H1 (cell line): ENCODE measurements at regions not wholly inside any gene's neighbourhood (a gene's known extent, or its start where the extent isn't known, plus 50 kb on each side); places are given as distances from the start of the nearest gene placed in this dataset.

Source experiments
- CTCF ChIA-PET: fragments of 300-600 bp; sonication (Branson Sonifier 250); formaldehyde crosslinking; loops from one replicate; lab custom pipeline; 2021; ENCODE audit not compliant: partially characterized antibody; lab: Charles Lee
- POLR2A ChIA-PET: fragments of 300-600 bp; sonication (Branson Sonifier 250); formaldehyde crosslinking; loops from one replicate; lab custom pipeline; 2021; ENCODE audit warnings: inconsistent platforms; ENCODE audit not compliant: partially characterized antibody; lab: Charles Lee
- DNase-seq, 2 experiments: peaks; one replicate each; pipeline versions ENCODE4 v3.0.0 to v3.0.0-alpha.2; 2010 to 2022; ENCODE audit warnings: low spot score in 2 of 2, low read depth in 1 of 2, mixed read lengths in 1 of 2
- FAIRE-seq: peaks from 2 replicates; lab custom pipeline; 2011; peaks lifted over from hg19 to GRCh38; lab: Jason Lieb, UNC
- H2AFZ ChIP-seq: 2 replicates; pipeline ENCODE4 v1.8.1; 2012; ENCODE audit warnings: low read length, inconsistent platforms
- H2AK5ac ChIP-seq: 2 replicates; pipeline ENCODE4 v1.6.1; 2013; ENCODE audit warnings: low read depth, low read length
- H2BK120ac ChIP-seq: replicated peaks from 2 replicates; pipeline ENCODE3; 2013; ENCODE audit warnings: low read depth, low read length, inconsistent platforms
- H2BK12ac ChIP-seq: 2 replicates; pipeline ENCODE4 v1.6.1; 2013; ENCODE audit warnings: low read depth, low read length
- H2BK15ac ChIP-seq: 2 replicates; pipeline ENCODE4 v1.6.1; 2013; ENCODE audit warnings: low read length
- H2BK20ac ChIP-seq: 2 replicates; pipeline ENCODE4 v1.6.1; 2013; ENCODE audit warnings: low read length
- H2BK5ac ChIP-seq: 2 replicates; pipeline ENCODE4 v1.6.1; 2013; ENCODE audit warnings: low read depth, low read length
- H3K14ac ChIP-seq: 2 replicates; pipeline ENCODE4 v1.6.1; 2013; ENCODE audit warnings: inconsistent platforms; ENCODE audit not compliant: insufficient read length
- H3K18ac ChIP-seq: 2 replicates; pipeline ENCODE4 v1.6.1; 2013; ENCODE audit warnings: low read length; ENCODE audit errors: extremely low read depth
- H3K23ac ChIP-seq: 2 replicates; pipeline ENCODE4 v1.6.1; 2013; ENCODE audit warnings: inconsistent platforms; ENCODE audit not compliant: insufficient read length
- H3K23me2 ChIP-seq: 2 replicates; pipeline ENCODE4 v1.6.1; 2013; ENCODE audit warnings: low read depth, low read length
- H3K27ac ChIP-seq: 2 replicates; pipeline ENCODE4 v1.6.1; 2011; ENCODE audit warnings: low read depth, low read length, inconsistent platforms
- H3K27me3 ChIP-seq, 4 experiments: replicated peaks in 1 of 4; 1 replicate in 1 of 4; 2 replicates in 3 of 4; pipeline versions ENCODE4 v1.6.1 to v1.8.1; 2011 to 2013; ENCODE audit warnings: low read length in 3 of 4, mild to moderate bottlenecking in 3 of 4, inconsistent platforms in 2 of 4, mixed read lengths in 2 of 4, moderate library complexity in 1 of 4; ENCODE audit not compliant: control insufficient read depth in 3 of 4, insufficient read depth in 3 of 4; ENCODE audit errors: extremely low read depth in 1 of 4
- H3K36me3 ChIP-seq, 4 experiments: 2 replicates each; pipeline versions ENCODE4 v1.6.1 to v1.8.1; 2011 to 2013; ENCODE audit warnings: mild to moderate bottlenecking in 4 of 4, low read length in 3 of 4, moderate library complexity in 2 of 4, control low read depth in 1 of 4, inconsistent platforms in 1 of 4; ENCODE audit not compliant: insufficient read depth in 4 of 4, control insufficient read depth in 2 of 4
- H3K4ac ChIP-seq: replicated peaks from 2 replicates; pipeline ENCODE3; 2013; ENCODE audit warnings: low read length, low read depth, mixed read lengths, inconsistent platforms; ENCODE audit not compliant: insufficient read length
- H3K4me1 ChIP-seq, 4 experiments: replicated peaks in 1 of 4; 1 replicate in 1 of 4; 2 replicates in 3 of 4; pipeline versions ENCODE4 v1.6.1 to v1.8.1; 2011 to 2013; ENCODE audit warnings: low read length in 3 of 4, inconsistent platforms in 2 of 4, mixed read lengths in 1 of 4; ENCODE audit not compliant: insufficient read depth in 4 of 4, control insufficient read depth in 3 of 4
- H3K4me2 ChIP-seq, 2 experiments: 2 replicates each; pipeline versions ENCODE4 v1.6.1 to v1.8.1; 2011 to 2013; ENCODE audit warnings: low read depth in 2 of 2, low read length in 2 of 2, control low read depth in 1 of 2, inconsistent platforms in 1 of 2, mild to moderate bottlenecking in 1 of 2; ENCODE audit not compliant: insufficient read depth in 1 of 2
- H3K4me3 ChIP-seq, 4 experiments: fragments of 200-600, 300-600 bp in 1 of 4; sonication (generic), shearing (Covaris generic), sonication (Bioruptor Twin) in 1 of 4; 2 replicates each; pipeline versions ENCODE4 v1.5.1 to v1.8.1; 2011 to 2016; ENCODE audit warnings: low read length in 4 of 4, low read depth in 3 of 4, control low read depth in 2 of 4, inconsistent platforms in 2 of 4, mild to moderate bottlenecking in 2 of 4, mixed read lengths in 1 of 4, moderate library complexity in 1 of 4; ENCODE audit not compliant: insufficient read depth in 2 of 4; ENCODE audit errors: extremely low read depth in 1 of 4
- H3K56ac ChIP-seq: replicated peaks from 2 replicates; pipeline ENCODE3; 2013; ENCODE audit warnings: low read depth, mild to moderate bottlenecking, mixed read lengths, low read length, inconsistent platforms; ENCODE audit not compliant: insufficient read length
- H3K79me1 ChIP-seq: 2 replicates; pipeline ENCODE4 v1.6.1; 2013; ENCODE audit warnings: low read depth, low read length, control low read depth
- H3K79me2 ChIP-seq, 2 experiments: 2 replicates each; pipeline versions ENCODE4 v1.6.1 to v1.8.1; 2012 to 2013; ENCODE audit warnings: low read length in 2 of 2, mild to moderate bottlenecking in 2 of 2, inconsistent platforms in 1 of 2; ENCODE audit not compliant: insufficient read depth in 2 of 2, control insufficient read depth in 1 of 2
- H3K9ac ChIP-seq, 4 experiments: replicated peaks in 1 of 4; 1 replicate in 1 of 4; 2 replicates in 3 of 4; pipeline versions ENCODE4 v1.6.1 to v1.8.1; 2011 to 2013; ENCODE audit warnings: low read depth in 3 of 4, low read length in 3 of 4, control low read depth in 2 of 4, mild to moderate bottlenecking in 2 of 4, moderate library complexity in 2 of 4, inconsistent platforms in 1 of 4; ENCODE audit errors: extremely low read depth in 1 of 4
- H3K9me3 ChIP-seq, 2 experiments: 2 replicates each; pipeline versions ENCODE4 v1.6.1 to v1.8.1; 2012 to 2013; ENCODE audit warnings: mild to moderate bottlenecking in 2 of 2, moderate library complexity in 2 of 2, control low read depth in 1 of 2, inconsistent platforms in 1 of 2, low read depth in 1 of 2, low read length in 1 of 2, mixed read lengths in 1 of 2; ENCODE audit not compliant: insufficient read depth in 2 of 2
- H4K20me1 ChIP-seq, 2 experiments: replicated peaks in 1 of 2; 2 replicates each; pipeline versions ENCODE3 to v1.8.1; 2011 to 2013; ENCODE audit warnings: inconsistent platforms in 2 of 2, low read length in 2 of 2, mild to moderate bottlenecking in 1 of 2; ENCODE audit not compliant: insufficient read depth in 2 of 2, control insufficient read depth in 1 of 2
- H4K5ac ChIP-seq: 2 replicates; pipeline ENCODE4 v1.6.1; 2013; ENCODE audit warnings: low read length, low read depth, mixed read lengths, inconsistent platforms; ENCODE audit not compliant: insufficient read length
- H4K8ac ChIP-seq: 2 replicates; pipeline ENCODE4 v1.8.0; 2013; ENCODE audit warnings: mild to moderate bottlenecking, moderate library complexity, low read length, inconsistent platforms; ENCODE audit not compliant: insufficient read depth; ENCODE audit errors: extremely low read depth
- H4K91ac ChIP-seq: replicated peaks from 2 replicates; pipeline ENCODE3; 2013; ENCODE audit warnings: low read length, mixed read lengths, inconsistent platforms; ENCODE audit not compliant: insufficient read length
- ASH2L ChIP-seq: fragments of 200-600, 300-600 bp; sonication (generic); IDR thresholded peaks from one replicate; pipeline ENCODE4 v1.7.1; 2017; ENCODE audit warnings: low read length
- CBX5 ChIP-seq: fragments of 300-800, 300-1000 bp; sonication (generic); IDR thresholded peaks from 2 replicates; pipeline ENCODE4 v1.7.1; 2016; ENCODE audit warnings: antibody characterized with exemption, low read length, low read depth
- GABPA ChIP-seq: IDR thresholded peaks from 2 replicates; pipeline ENCODE4 v1.6.1; 2011; ENCODE audit warnings: mild to moderate bottlenecking, low read length, moderate library complexity, borderline replicate concordance; ENCODE audit not compliant: insufficient read depth
- HDAC6 ChIP-seq: IDR thresholded peaks from one replicate; pipeline ENCODE4 v1.7.1; 2012; ENCODE audit warnings: low read depth, mild to moderate bottlenecking, inconsistent platforms, low read length, moderate library complexity
- NRF1 ChIP-seq: IDR thresholded peaks from 2 replicates; pipeline ENCODE4 v1.6.1; 2011; ENCODE audit warnings: mild to moderate bottlenecking, low read depth, low read length, improper control_type of control experiment
- TAF7 ChIP-seq: optimal IDR thresholded peaks from 2 replicates; pipeline ENCODE3; 2011; ENCODE audit warnings: low read depth, mild to moderate bottlenecking, inconsistent platforms, low read length, moderate library complexity, borderline replicate concordance
- WGBS, 2 experiments: shearing (Covaris generic) in 1 of 2; methylation state at CpG; one replicate each; pipeline versions ENCODE4 v1.1.6 to v1.1.7; 2013 to 2015; ENCODE audit warnings: low lambda C conversion rate in 2 of 2, mixed read lengths in 2 of 2, inconsistent platforms in 1 of 2, low coverage in 1 of 2, missing lambda C conversion rate in 1 of 2; ENCODE audit not compliant: insufficient replicate concordance in 2 of 2, insufficient coverage in 1 of 2, insufficient read length in 1 of 2; ENCODE audit errors: extremely low coverage in 1 of 2, missing lambda C conversion rate in 1 of 2; 5-methylcytosine and 5-hydroxymethylcytosine counted together

DNA sequence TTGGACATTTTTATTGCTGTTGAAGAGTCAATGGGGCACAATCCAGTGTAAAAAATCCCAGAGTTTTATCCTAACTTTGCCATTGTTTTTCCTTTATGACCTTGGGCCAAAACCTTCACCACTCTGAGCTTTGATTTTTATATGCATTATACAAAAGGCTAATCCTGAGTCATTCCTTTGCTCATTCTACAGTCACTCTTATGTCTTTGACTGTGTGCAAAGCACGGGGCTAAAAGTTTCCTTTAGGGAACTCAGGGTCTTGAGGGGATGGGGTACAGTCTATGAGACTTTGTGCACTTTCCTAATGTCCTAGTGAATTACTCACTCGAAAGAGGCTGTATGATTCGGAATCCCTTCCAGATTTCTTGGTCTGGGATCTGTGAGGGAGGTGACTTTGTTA is 543.2 kb upstream of the CAMK1G start:
- H2BK120ac ChIP-seq = no peak overlapping the region
- H4K91ac ChIP-seq = no peak overlapping the region
- no peak overlapping the region for H4K5ac ChIP-seq
- H2AFZ ChIP-seq = no peak overlapping the region
- H4K8ac ChIP-seq = no peak overlapping the region
- no peak overlapping the region for H2AK5ac ChIP-seq
- no peak overlapping the region for H3K4me3 ChIP-seq
- POLR2A ChIA-PET = no interaction called here
- CTCF ChIA-PET = no interaction called here
- FAIRE-seq (no peak), DNase-seq (no peak)
- H2BK15ac ChIP-seq = no peak overlapping the region
- H3K9ac ChIP-seq = no peak overlapping the region
- H3K4me2 ChIP-seq = no peak overlapping the region
- H3K56ac ChIP-seq = no peak overlapping the region
- H2BK20ac ChIP-seq = no peak overlapping the region
- H3K14ac ChIP-seq = no peak overlapping the region
- no peaks in the 10 kb centered on the region for H3K4me1 ChIP-seq
- H3K27ac ChIP-seq = no peak overlapping the region
- H3K23ac ChIP-seq = no peak overlapping the region
- 87% methylated on average over 3 of the region's 3 CpGs; no CpG with 5 or more reads in 1 of the 2 experiments for WGBS, 2 experiments
- no peak overlapping the region for H2BK5ac ChIP-seq
- no peaks in the 10 kb centered on the region for H3K9me3 ChIP-seq
- H4K20me1 ChIP-seq = no peaks in the 10 kb centered on the region
- H3K79me2 ChIP-seq = no peaks in the 10 kb centered on the region
- H2BK12ac ChIP-seq = no peak overlapping the region
- no peak overlapping the region for H3K4ac ChIP-seq
- H3K36me3 ChIP-seq = no peaks in the 10 kb centered on the region
- no peaks in the 10 kb centered on the region for H3K79me1 ChIP-seq
- no peak overlapping the region for H3K18ac ChIP-seq
- no peaks in the 10 kb centered on the region for H3K23me2 ChIP-seq
- H3K27me3 ChIP-seq = no peaks in the 10 kb centered on the region
- TF ChIP-seq NRF1 (no peak), GABPA (no peak), HDAC6 (no peak), CBX5 (no peak), ASH2L (no peak), TAF7 (no peak)
